Bone marrow (tissue), 2 donors: ENCODE measurements at regions not wholly inside any gene's neighbourhood (a gene's known extent, or its start where the extent isn't known, plus 50 kb on each side); places are given as distances from the start of the nearest gene placed in this dataset.

Source experiments
- DNase-seq, 2 donors: peaks; one replicate each; lab custom pipeline; 2025; lab: John Stamatoyannopoulos, UW

DNA sequence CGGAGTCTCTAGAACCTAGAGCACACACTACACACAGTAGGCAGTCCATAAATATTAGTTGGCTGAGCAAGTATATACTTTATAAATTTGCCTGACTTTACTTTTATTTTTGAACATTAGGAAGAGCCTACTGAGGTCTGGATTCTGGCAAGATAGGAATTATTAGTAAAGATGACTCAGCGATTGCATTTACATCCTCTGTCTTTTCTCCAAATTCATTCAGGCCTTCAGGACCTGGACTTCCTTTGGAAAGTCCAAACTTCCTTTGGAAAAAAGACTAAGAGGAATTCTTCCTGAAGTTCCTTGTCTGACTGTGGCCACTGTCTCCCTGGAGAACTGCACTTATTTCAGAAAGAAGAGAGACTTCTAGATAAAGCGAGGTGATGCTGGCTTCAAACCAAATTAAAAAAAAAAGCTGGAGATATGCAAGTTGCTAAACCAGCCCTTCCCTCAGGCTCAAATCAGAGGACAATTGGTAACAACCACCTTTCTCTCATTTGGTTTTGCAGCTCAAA, 251.3 kb downstream of the GAS1 start:
- DNase-seq = no peak

- no peak for DNase-seq
Observed at GRCh38 chr9:86690034-86690433, 257.3 kb downstream of the GAS1 start.

DNA sequence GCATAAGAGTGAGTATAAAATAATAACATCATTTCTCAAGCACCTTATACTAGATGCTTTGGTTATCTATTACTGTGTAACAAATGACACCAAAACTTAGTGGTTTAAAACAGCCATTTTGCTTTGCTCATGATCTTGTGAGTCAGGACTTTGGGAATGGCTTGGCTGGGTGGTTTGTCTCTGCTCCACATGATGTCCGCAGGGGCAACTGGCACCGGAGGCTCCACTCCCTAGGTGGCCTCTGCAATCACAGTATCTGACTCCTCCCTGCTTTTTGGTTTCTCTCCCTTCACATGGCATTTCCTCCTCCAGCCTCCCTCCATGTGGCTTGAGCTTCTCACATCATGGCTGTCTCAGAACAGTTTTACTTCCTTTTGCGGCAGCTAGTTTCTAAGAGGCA, 259.5 kb downstream of the GAS1 start:
- DNase-seq = no peak

DNA sequence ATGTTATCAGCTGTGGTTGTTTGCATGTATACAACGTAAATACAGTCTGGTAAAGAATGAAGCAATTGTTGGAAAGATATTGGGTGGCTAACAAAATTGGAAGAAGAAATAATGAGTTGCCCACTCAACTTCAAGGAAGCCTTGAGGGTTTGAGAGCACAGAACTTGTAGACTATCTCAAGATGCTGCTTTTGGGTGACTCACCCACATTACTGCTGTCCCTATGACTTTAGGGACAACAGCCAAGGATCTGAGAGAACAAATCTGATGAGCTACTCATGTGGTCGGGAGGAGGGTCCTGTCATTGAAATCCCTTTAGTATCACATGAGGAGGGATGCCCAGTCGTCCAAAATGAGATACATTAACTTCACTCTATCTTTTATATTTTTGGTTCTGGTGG, 261.8 kb downstream of the GAS1 start:
- DNase-seq = no peak

- DNase-seq = no peak
Observed at GRCh38 chr9:86684148-86684547, 263.2 kb downstream of the GAS1 start.

GRCh38 chr9:86682240-86682639, 265.1 kb downstream of the GAS1 start:
- DNase-seq = no peak

- no peak for DNase-seq
Observed at GRCh38 chr9:86679909-86680308, 267.4 kb downstream of the GAS1 start.

DNA sequence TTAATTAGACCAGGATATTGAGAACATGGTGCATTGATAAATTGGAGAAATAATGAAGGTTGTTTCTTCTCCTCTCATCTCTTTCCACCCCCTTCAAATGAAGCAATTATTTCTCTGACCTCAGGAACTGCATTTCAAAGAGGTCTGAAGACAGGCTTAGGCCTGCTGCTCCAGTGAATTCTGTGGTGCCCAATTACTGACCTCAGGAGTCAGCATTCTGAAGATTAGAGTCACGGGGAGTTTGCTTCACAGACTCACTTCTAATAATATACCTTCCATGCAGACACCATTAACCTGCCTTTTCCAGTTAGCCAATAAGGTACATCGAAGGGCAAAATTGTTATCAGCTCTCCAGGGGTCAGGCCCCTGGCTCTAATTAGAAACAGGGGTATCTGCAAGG, 270.9 kb downstream of the GAS1 start:
- DNase-seq = no peak

GRCh38 chr9:86675805-86676204, 271.5 kb downstream of the GAS1 start:
- no peak for DNase-seq

- no peak for DNase-seq
Observed at GRCh38 chr9:86674487-86674886, 272.8 kb downstream of the GAS1 start.

DNA sequence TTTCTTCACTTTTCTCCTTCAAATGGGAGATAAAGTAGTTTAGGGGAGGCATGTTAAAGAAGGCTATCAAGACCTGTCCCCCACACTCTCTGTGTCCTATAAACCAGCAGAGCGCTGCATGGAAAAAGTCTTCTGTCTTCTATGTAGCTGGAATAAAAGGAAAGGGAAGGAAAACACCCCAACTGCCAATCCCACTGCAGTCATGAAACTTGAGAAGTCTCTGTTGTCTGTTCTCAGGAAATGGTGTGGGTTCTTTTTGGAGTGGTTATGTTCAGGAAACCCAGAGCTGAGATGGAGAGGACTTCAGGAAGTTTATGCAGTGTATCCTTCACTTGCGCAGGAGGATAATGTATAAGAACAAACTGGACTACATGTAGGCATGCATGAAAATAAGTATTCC, 274.3 kb downstream of the GAS1 start:
- no peak for DNase-seq

DNA sequence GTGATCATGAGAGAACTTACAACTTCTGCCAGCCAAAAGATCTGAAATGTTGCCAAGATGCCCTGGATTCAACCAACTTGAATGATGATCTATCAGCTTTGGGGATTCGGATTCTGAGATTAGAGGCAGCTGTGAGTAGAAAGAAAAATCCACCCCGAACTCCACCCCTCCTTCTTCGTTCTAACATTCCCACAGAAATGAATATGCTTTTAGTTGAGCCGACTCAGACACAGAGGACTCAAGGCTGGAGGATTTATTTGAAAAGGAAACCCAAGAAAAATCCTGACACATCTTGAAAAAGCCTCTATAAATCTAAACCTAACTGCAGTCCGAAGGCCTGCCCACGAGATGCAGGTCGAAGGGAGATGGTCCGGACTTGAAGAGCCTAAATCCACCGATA, 275.0 kb downstream of the GAS1 start:
- no peak for DNase-seq

DNA sequence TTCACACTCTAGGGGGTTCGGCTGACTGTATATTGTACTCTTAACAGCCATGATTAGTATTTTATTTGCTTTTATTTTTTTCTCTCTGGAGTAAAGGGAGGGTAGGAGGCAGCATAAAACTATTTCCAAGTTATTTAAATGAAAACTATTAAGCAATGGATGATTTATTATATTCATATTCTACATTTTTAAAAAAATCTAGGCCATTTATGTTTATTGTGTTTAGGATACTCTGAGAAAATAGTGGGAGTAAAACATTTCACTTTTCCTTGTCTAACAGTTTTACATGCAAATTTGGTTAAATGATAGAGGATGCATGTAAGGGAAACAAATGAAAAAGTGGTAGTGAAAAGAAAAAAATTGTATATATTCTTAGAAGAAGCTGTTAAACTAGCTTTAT, 276.3 kb downstream of the GAS1 start:
- DNase-seq = no peak

- DNase-seq = no peak
Observed at GRCh38 chr9:86670536-86670935, 276.8 kb downstream of the GAS1 start.

- DNase-seq = no peak
Observed at GRCh38 chr9:86670076-86670475, 277.2 kb downstream of the GAS1 start.

DNA sequence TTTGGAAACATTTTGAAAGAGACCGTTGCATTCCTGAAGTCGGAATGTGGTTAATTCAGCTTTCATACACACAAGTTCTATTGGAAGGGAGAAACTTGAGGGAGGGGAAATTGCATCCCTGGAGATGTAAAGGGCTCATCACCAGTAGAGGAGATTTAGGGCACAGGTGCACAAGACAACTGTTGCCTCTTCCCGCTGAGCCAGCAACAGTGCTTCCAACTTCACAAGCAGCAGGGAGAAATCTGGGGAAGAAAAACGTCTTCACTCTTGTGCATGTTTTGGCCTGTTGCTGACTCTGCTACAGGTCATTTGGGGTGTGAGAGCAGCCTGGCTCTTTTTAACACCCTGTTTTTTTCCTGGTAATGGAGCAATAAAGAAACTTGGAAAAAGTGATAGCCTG, 277.9 kb downstream of the GAS1 start:
- no peak for DNase-seq

GRCh38 chr9:86668488-86668887, 278.8 kb downstream of the GAS1 start:
- no peak for DNase-seq

GRCh38 chr9:86667307-86667706, 280.0 kb downstream of the GAS1 start:
- no peak for DNase-seq

DNA sequence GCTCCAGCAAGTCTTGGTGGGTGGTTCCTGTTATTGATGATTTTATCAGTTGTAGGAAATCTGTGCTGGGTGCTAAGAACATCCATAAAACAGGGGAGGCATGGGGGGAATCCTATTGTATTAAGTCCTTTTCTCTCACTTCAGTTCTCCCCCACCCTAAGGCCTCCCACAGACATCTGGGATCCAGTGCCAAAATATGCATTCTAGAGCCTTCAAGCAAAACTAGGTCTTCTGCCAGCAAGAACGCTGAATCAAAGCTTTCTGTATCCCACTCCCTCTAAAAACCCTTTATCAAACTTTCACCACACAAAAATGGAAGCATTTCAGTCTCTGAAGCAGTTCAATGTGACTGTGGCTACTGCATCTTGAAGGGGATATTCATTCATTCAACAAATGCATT, 281.9 kb downstream of the GAS1 start:
- DNase-seq = no peak

DNA sequence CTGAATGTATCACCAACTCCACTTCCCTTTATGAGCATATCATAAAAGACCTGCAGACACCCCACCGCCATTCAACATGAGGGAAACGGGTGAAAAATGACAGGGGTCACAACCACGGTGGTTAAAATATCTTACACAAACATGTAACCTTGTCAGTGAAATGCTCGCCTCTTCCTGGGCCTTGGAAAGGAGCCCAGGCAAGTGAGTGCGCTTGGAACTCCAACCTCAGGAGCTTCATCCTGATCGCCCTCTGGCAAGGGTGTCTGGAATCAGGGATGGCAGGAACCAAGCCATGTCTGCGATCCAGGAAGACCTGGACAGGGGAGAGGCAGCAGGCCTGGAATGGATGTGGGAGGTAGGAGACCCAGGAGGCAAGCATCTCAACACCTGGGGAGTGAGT, 282.7 kb downstream of the GAS1 start:
- DNase-seq = no peak

GRCh38 chr9:86663905-86664304, 283.4 kb downstream of the GAS1 start:
- DNase-seq = no peak

- no peak for DNase-seq
Observed at GRCh38 chr9:86662890-86663468, 284.3 kb downstream of the GAS1 start.

GRCh38 chr9:86660146-86660943, 287.0 kb downstream of the GAS1 start:
- no peak for DNase-seq
